ENCODE measurements at regions not wholly inside any gene's neighbourhood (a gene's known extent, or its start where the extent isn't known, plus 50 kb on each side); places are given as distances from the start of the nearest gene placed in this dataset.

DNA sequence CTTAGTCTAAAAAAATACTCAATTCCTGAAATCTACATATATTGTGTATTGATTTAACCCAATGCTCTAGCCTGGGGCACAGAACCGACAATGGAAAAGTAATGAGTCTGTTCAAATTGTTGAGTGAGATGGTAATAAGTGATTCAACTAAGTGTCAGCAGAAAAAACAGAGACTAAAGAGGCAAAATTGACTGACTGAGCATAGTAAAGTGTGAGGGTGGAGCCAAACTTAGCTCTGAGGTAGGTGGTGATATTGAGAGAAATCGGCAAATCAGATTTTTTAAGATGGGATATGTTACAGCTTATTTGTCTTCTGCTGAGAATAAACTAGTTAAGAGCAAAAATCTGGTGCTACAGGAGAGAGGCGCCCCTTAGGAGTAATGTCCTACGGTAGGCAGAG lies 764.0 kb upstream of the LRRN3 start:
- no peaks in the 10 kb centered on the region for H3K36me3 Mint-ChIP-seq
- no peaks in the 10 kb centered on the region for H3K4me1 Mint-ChIP-seq
- H3K4me3 Mint-ChIP-seq = no peak overlapping the region
- H3K9me3 Mint-ChIP-seq = peaks cover 5% of the 10 kb centered on the region
- no peaks in the 10 kb centered on the region for H3K27me3 Mint-ChIP-seq (ENCODE audit: low read depth)
- no peak for DNase-seq (ENCODE audit: low spot score in 2 of 2, unreplicated experiment in 2 of 2)
- TF ChIP-seq, protein P1, sequence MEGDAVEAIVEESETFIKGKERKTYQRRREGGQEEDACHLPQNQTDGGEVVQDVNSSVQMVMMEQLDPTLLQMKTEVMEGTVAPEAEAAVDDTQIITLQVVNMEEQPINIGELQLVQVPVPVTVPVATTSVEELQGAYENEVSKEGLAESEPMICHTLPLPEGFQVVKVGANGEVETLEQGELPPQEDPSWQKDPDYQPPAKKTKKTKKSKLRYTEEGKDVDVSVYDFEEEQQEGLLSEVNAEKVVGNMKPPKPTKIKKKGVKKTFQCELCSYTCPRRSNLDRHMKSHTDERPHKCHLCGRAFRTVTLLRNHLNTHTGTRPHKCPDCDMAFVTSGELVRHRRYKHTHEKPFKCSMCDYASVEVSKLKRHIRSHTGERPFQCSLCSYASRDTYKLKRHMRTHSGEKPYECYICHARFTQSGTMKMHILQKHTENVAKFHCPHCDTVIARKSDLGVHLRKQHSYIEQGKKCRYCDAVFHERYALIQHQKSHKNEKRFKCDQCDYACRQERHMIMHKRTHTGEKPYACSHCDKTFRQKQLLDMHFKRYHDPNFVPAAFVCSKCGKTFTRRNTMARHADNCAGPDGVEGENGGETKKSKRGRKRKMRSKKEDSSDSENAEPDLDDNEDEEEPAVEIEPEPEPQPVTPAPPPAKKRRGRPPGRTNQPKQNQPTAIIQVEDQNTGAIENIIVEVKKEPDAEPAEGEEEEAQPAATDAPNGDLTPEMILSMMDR (IDR thresholded peaks at IDR 0.05; ENCODE audit: unreplicated experiment) = no peak
- H3K27ac Mint-ChIP-seq = no peak overlapping the region

DNA sequence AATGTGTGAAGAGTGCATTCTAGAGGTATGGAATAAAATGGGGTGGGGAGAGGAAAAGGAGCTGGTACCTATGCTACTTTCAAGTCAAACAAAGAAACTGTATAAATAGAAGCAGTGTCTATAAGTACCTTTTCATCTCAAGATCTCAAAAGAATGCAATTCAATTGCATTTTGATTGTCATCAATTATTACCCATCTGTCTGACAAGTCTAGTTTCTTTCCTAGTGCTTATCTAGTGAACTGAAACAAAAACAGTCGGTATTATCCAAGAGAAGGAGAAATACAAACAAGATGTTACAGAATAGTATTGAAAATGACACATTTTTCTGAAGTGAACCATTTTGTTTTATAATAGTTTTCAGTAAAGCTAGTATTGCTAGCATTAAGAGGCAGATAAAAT lies 754.5 kb upstream of the LRRN3 start:
- peaks cover 3% of the 10 kb centered on the region for H3K36me3 Mint-ChIP-seq
- H3K27me3 Mint-ChIP-seq (ENCODE audit: low read depth) = no peaks in the 10 kb centered on the region
- TF ChIP-seq, protein P1 (IDR thresholded peaks at IDR 0.05; ENCODE audit: unreplicated experiment) = no peak
- DNase-seq (ENCODE audit: low spot score in 2 of 2, unreplicated experiment in 2 of 2) = no peak
- H3K9me3 Mint-ChIP-seq = peaks cover 16% of the 10 kb centered on the region
- H3K27ac Mint-ChIP-seq = no peak overlapping the region
- no peaks in the 10 kb centered on the region for H3K4me1 Mint-ChIP-seq
- H3K4me3 Mint-ChIP-seq = no peak overlapping the region

DNA sequence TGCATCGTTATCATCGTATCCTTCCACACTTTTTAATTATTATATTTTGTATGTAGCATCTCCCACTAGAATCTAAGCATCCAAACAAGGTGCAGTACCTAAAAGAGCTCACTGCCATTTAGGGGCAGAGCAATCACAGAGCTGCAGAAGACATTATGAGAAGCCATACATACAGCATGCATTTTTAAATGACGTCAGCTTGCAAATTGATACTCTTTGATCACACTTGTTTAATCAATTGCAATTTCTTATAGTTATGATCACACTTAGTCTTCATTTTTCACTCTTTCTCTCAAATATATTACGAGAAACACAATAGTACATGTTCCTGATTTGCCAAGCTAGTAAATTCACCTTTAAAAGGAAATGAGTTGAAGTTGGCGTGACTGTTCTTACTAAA lies 753.3 kb upstream of the LRRN3 start:
- TF ChIP-seq, protein P1 (IDR thresholded peaks at IDR 0.05; ENCODE audit: unreplicated experiment) = no peak
- no peaks in the 10 kb centered on the region for H3K4me1 Mint-ChIP-seq
- peaks cover 16% of the 10 kb centered on the region for H3K9me3 Mint-ChIP-seq

DNA sequence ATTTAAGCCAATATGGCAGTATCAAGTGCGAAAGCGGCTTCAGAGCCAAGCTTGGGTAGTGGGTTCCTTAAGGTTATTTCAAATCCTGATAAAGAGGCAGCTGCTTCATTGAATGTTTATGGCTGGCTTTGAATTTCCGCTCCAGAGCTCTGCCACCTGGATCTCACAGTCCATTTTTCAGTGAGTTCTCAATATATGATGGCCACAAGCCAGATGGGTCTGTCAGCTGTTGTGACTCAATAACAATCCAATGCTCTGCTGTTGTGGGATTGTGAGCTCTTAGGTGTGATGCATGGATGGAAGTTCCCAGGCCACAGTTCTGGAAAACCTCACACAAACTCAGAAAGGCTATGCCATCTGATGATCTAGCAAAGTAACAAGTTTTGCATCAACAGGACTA lies 743.8 kb upstream of the LRRN3 start:
- no peak for DNase-seq (ENCODE audit: low spot score in 2 of 2, unreplicated experiment in 2 of 2)
- TF ChIP-seq, protein P1 (IDR thresholded peaks at IDR 0.05; ENCODE audit: unreplicated experiment) = no peak
- H3K4me1 Mint-ChIP-seq = no peaks in the 10 kb centered on the region
- H3K27ac Mint-ChIP-seq = no peak overlapping the region
- H3K36me3 Mint-ChIP-seq = peaks cover 2% of the 10 kb centered on the region
- H3K27me3 Mint-ChIP-seq (ENCODE audit: low read depth) = no peaks in the 10 kb centered on the region
- H3K4me3 Mint-ChIP-seq = no peak overlapping the region
- H3K9me3 Mint-ChIP-seq = peaks cover 13% of the 10 kb centered on the region

More for the DNA sequence above, 753.3 kb upstream of the LRRN3 start:
- DNase-seq (ENCODE audit: low spot score in 2 of 2, unreplicated experiment in 2 of 2) = no peak
- no peaks in the 10 kb centered on the region for H3K27me3 Mint-ChIP-seq (ENCODE audit: low read depth)
- no peak overlapping the region for H3K4me3 Mint-ChIP-seq
- peaks cover 3% of the 10 kb centered on the region for H3K36me3 Mint-ChIP-seq
- no peak overlapping the region for H3K27ac Mint-ChIP-seq

DNA sequence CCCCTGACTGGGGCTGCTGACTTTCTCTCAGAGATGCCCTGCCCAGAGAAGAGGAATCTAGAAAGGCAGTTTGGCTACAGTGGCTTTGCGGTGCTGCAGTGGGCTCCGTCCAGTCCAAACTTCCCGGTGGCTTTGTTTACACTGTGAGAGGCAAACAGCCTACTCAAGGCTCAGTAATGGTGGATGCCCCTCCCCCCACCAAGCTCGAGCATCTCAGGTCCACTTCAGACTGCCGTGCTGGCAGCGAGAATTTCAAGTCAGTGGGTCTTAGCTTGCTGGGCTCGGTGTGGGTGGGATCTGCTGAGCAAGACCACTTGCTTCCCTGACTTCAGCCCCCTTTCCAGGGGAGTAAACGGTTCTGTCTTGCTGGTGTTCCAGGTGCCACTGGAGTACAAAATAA lies 734.5 kb upstream of the LRRN3 start:
- H3K9me3 Mint-ChIP-seq = peaks cover 43% of the 10 kb centered on the region
- H3K4me3 Mint-ChIP-seq = no peak overlapping the region
- H3K4me1 Mint-ChIP-seq = no peaks in the 10 kb centered on the region
- no peak for DNase-seq (ENCODE audit: low spot score in 2 of 2, unreplicated experiment in 2 of 2)
- H3K36me3 Mint-ChIP-seq = peaks cover 5% of the 10 kb centered on the region
- no peaks in the 10 kb centered on the region for H3K27me3 Mint-ChIP-seq (ENCODE audit: low read depth)
- TF ChIP-seq, protein P1 (IDR thresholded peaks at IDR 0.05; ENCODE audit: unreplicated experiment) = no peak
- no peak overlapping the region for H3K27ac Mint-ChIP-seq

DNA sequence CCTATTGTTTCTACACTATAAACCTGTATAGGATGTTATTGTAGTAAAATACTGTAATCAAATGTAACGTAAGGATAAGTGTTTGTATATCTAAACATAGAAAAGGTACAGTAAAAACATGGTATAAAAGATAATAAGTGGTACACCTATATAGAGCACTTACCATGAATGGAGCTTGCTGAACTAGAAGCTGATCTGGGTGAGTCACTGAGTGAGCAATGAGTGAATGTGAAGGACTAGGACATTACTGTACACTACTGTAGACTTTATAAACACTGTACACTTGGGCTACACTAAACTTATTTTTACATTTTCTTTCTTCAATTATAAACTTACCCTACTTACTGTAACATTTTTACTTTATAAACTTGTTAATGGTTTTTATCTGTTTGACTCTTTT lies 732.9 kb upstream of the LRRN3 start:
- TF ChIP-seq, protein P1 (IDR thresholded peaks at IDR 0.05; ENCODE audit: unreplicated experiment) = no peak
- no peak for DNase-seq (ENCODE audit: low spot score in 2 of 2, unreplicated experiment in 2 of 2)
- Mint-ChIP-seq H3K4me3 (no peak overlapping the region), H3K9me3 (peaks cover 38% of the 10 kb centered on the region), H3K36me3 (peaks cover 5% of the 10 kb centered on the region), H3K4me1 (no peaks in the 10 kb centered on the region), H3K27ac (no peak overlapping the region), H3K27me3 (ENCODE audit: low read depth) (no peaks in the 10 kb centered on the region)

Data from mesothelial cell of epicardium (in vitro differentiated cells).